Left lung (tissue), 4 donors: ENCODE measurements at regions not wholly inside any gene's neighbourhood (a gene's known extent, or its start where the extent isn't known, plus 50 kb on each side); places are given as distances from the start of the nearest gene placed in this dataset.

Source experiments
- ATAC-seq: fragments of 200-7000 bp; cut with Tn5 transposase; one replicate; pipeline ENCODE4 v1.9.1; 2020; ENCODE audit warnings: moderate library complexity
- DNase-seq, 4 donors: peaks; one replicate each; pipeline ENCODE4 v3.0.0-alpha.2; 2013 to 2020
- H3K27ac ChIP-seq, 2 donors: fragments of 200-600 bp; sonication (generic) in 1 of 2; one replicate each; pipeline versions ENCODE4 v1.5.0 to v1.8.0; 2020 to 2021
- H3K27me3 ChIP-seq, 2 donors: fragments of 200-600 bp; sonication (generic) in 1 of 2; one replicate each; pipeline versions ENCODE4 v1.5.0 to v1.8.0; 2020 to 2021
- H3K36me3 ChIP-seq, 2 donors: fragments of 200-600 bp; sonication (generic) in 1 of 2; one replicate each; pipeline versions ENCODE4 v1.5.0 to v1.8.0; 2020 to 2021
- H3K4me1 ChIP-seq, 2 donors: fragments of 200-600 bp; one replicate each; pipeline ENCODE4 v1.8.0; 2021
- H3K4me3 ChIP-seq, 2 donors: fragments of 200-600 bp; sonication (generic) in 1 of 2; one replicate each; pipeline versions ENCODE4 v1.5.0 to v1.8.0; 2020 to 2021; ENCODE audit warnings: mild to moderate bottlenecking in 1 of 2
- H3K9me3 ChIP-seq, 2 donors: fragments of 200-600 bp; sonication (generic) in 1 of 2; one replicate each; pipeline versions ENCODE4 v1.5.0 to v1.8.0; 2020 to 2021
- CTCF ChIP-seq, 2 donors: fragments of 200-600 bp; sonication (generic) in 1 of 2; IDR thresholded peaks; one replicate each; pipeline versions ENCODE4 v1.5.0 to v1.8.0; 2021; ENCODE audit warnings: antibody characterized with exemption in 2 of 2
- intact Hi-C, 2 donors: fragments of 100-400 bp; cut with DNase I; formaldehyde crosslinking; loops; one replicate each; pipeline versions ENCODE4 v1.11.2 to v1.14.2; 2022
- donor health status: DM: no; HTN: yes; CAD: no.
- donor health status: DM: no; HTN: no; CAD: no.

DNA sequence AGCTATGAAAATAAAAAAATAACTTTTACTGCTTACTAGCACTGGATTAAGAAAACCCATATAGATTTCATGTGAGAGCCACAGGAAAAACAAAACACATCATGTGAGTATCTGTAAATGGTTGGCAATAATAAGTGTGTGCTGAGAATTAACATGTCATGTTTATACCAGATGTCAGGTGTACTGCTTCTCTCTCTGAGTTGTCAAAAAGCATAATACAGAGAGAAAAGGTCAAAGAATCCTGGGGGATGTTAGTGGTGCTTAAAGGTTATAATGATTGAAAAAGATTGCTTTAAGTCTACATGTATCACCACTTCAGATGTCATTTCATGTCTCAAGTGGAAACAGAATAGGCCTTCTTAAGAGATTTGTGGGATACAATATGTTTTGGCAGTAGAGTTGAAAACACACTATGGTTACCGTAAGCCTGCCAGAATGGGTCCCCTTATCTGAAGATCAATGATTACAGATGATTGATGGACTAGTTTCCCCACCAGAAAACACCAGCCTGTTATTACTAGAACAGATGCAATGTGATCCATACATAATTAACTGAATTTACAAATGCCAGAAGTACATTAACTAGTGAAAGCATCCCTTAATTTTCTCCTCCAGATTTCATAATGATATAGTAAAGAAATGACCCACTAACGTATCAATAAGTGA, 204.1 kb downstream of the CNTN3 start:
- Histone ChIP-seq H3K27ac (no peak overlapping the region), H3K27me3 (no peaks in the 10 kb centered on the region), H3K4me1 (no peaks in the 10 kb centered on the region), H3K36me3 (no peaks in the 10 kb centered on the region), H3K9me3 (no peaks in the 10 kb centered on the region), H3K4me3 (no peak overlapping the region)
- DNase-seq (no peak), ATAC-seq (no peak)
- TF ChIP-seq CTCF (IDR thresholded peaks at IDR 0.05), result no peak
- intact Hi-C loops, result no loop called here

GRCh38 chr3:74409066-74409465, 205.4 kb downstream of the CNTN3 start:
- ATAC-seq (no peak), DNase-seq (no peak)
- no peak overlapping the region for H3K27ac ChIP-seq
- H3K36me3 ChIP-seq, result no peaks in the 10 kb centered on the region
- no peak overlapping the region for H3K4me3 ChIP-seq
- H3K27me3 ChIP-seq, result no peaks in the 10 kb centered on the region
- no peak for TF ChIP-seq CTCF (IDR thresholded peaks at IDR 0.05)
- no peaks in the 10 kb centered on the region for H3K4me1 ChIP-seq
- no peaks in the 10 kb centered on the region for H3K9me3 ChIP-seq
- intact Hi-C loops, result no loop called here

DNA sequence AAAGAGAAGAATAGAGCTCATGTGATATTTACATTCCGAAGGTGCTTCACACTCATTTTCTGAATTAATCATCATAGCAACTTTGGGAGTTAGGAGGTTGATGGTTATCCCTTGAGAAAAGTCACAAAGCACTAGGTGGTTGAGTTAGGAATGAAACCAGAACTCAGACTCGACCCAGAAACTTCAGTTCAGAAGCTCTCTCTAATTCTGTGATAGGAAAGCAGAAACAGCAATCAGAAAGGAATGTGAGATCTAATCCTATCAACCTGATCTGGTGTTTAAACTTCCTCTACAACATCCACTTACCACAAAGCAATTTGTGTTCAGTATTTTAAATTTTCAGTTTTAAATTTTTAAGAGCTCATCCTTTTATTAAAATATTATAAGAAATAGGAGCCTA, 211.2 kb downstream of the CNTN3 start:
- peaks cover 0 to 2% of the 10 kb centered on the region in 2 donors for H3K9me3 ChIP-seq
- intact Hi-C loops, result no loop called here
- no peak for ATAC-seq
- no peak for DNase-seq
- H3K4me1 ChIP-seq, result no peaks in the 10 kb centered on the region
- H3K27me3 ChIP-seq, result no peaks in the 10 kb centered on the region
- H3K36me3 ChIP-seq, result no peaks in the 10 kb centered on the region
- TF ChIP-seq CTCF (IDR thresholded peaks at IDR 0.05), result no peak
- H3K4me3 ChIP-seq, result no peak overlapping the region
- no peak overlapping the region for H3K27ac ChIP-seq

- Histone ChIP-seq H3K4me3 (no peak overlapping the region), H3K27me3 (no peaks in the 10 kb centered on the region), H3K9me3 (peaks cover 0 to 7% of the 10 kb centered on the region in 2 donors), H3K4me1 (no peaks in the 10 kb centered on the region), H3K36me3 (no peaks in the 10 kb centered on the region), H3K27ac (no peak overlapping the region)
- intact Hi-C loops, result no loop called here
- DNase-seq (no peak), ATAC-seq (no peak)
- TF ChIP-seq CTCF (IDR thresholded peaks at IDR 0.05), result no peak
Observed at GRCh38 chr3:74402821-74403220, 211.6 kb downstream of the CNTN3 start.

DNA sequence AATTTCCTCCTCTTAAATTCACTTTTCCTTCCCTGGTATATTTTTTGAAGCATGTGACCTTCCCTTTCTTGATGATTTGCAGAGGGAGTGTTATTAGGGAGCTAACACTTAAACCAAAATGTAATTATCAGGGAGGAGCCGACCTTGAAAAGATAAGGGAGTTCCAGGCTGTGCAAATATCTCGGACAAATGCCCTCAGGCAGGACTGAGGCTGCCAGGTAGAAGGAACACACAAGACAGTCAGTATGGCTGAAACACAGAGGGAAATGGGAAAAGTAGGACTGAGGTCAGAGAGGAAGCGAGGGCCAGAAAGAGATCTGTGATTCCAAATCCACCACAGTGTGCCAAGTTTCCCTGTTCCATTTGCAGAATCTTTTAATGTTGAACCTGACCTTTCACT, 221.0 kb downstream of the CNTN3 start:
- Histone ChIP-seq H3K9me3 (peaks cover 0 to 20% of the 10 kb centered on the region in 2 donors), H3K4me1 (no peaks in the 10 kb centered on the region), H3K36me3 (no peaks in the 10 kb centered on the region), H3K27ac (no peak overlapping the region), H3K4me3 (no peak overlapping the region), H3K27me3 (no peaks in the 10 kb centered on the region)
- intact Hi-C loops, result no loop called here
- DNase-seq, result no peak
- no peak for ATAC-seq
- no peak for TF ChIP-seq CTCF (IDR thresholded peaks at IDR 0.05)
